HepG2 (cell line): ENCODE measurements at regions not wholly inside any gene's neighbourhood (a gene's known extent, or its start where the extent isn't known, plus 50 kb on each side); places are given as distances from the start of the nearest gene placed in this dataset.
A peak's percentile ranks its signal among the peaks of the same experiment; 100 is the strongest.

Experiments
- ATF2 ChIP-seq: sonication (generic); formaldehyde crosslinking; IDR thresholded peaks from 2 replicates; pipeline ENCODE4 v1.4.0; 2020; ENCODE audit warnings: missing genetic modification reagents
- GABPB1 ChIP-seq: IDR thresholded peaks from 2 replicates; pipeline ENCODE4 v1.6.1; 2016; ENCODE audit warnings: mild to moderate bottlenecking, missing genetic modification reagents, moderate library complexity, missing compliant biosample characterization
- HDAC6 ChIP-seq: fragments of 200-600 bp; sonication (generic); IDR thresholded peaks from 2 replicates; pipeline ENCODE4 v1.7.0; 2017; ENCODE audit warnings: mild to moderate bottlenecking, antibody characterized with exemption, low read length, low read depth
- IRF2 ChIP-seq: IDR thresholded peaks from 2 replicates; pipeline ENCODE4 v1.6.1; 2018; ENCODE audit warnings: missing genetic modification reagents, missing compliant biosample characterization
- KDM1A ChIP-seq: IDR thresholded peaks from 2 replicates; pipeline ENCODE4 v1.6.1; 2016; ENCODE audit warnings: missing compliant biosample characterization
- MATR3 ChIP-seq: sonication (generic); formaldehyde crosslinking; IDR thresholded peaks from 2 replicates; pipeline ENCODE4 v1.4.0; 2020; ENCODE audit warnings: missing genetic modification reagents
- MTA1 ChIP-seq: sonication (generic); formaldehyde crosslinking; IDR thresholded peaks from 2 replicates; pipeline ENCODE4 v1.4.0; 2020; ENCODE audit warnings: missing genetic modification reagents, mild to moderate bottlenecking, borderline replicate concordance
- PHF8 ChIP-seq: sonication (generic); formaldehyde crosslinking; IDR thresholded peaks from 2 replicates; pipeline ENCODE4 v1.5.0; 2020; ENCODE audit warnings: missing genetic modification reagents
- SKI ChIP-seq: fragments of 450-650 bp; IDR thresholded peaks from one replicate; pipeline ENCODE4 v1.6.1; 2018; ENCODE audit warnings: mild to moderate bottlenecking; ENCODE audit not compliant: partially characterized antibody
- SOX5 ChIP-seq: IDR thresholded peaks from 2 replicates; pipeline ENCODE4 v1.6.1; 2016; ENCODE audit warnings: borderline replicate concordance
- TFDP2 ChIP-seq: sonication (generic); formaldehyde crosslinking; IDR thresholded peaks from 2 replicates; pipeline ENCODE4 v1.4.0; 2020; ENCODE audit warnings: missing genetic modification reagents
- THAP7 ChIP-seq: sonication (generic); formaldehyde crosslinking; IDR thresholded peaks from 2 replicates; pipeline ENCODE4 v1.8.1; 2023; ENCODE audit warnings: mild to moderate bottlenecking, missing genetic modification reagents
- YY1 ChIP-seq: IDR thresholded peaks from 2 replicates; pipeline ENCODE4 v1.6.1; 2011; ENCODE audit warnings: low read length, low read depth, moderate library complexity, mild to moderate bottlenecking; ENCODE audit not compliant: insufficient read depth, insufficient replicate concordance
- ZBTB20 ChIP-seq: sonication (generic); formaldehyde crosslinking; IDR thresholded peaks from 2 replicates; pipeline ENCODE4 v1.8.1; 2023; ENCODE audit warnings: missing genetic modification reagents, low read depth, mild to moderate bottlenecking, borderline replicate concordance
- ZBTB42 ChIP-seq: sonication (generic); formaldehyde crosslinking; IDR thresholded peaks from 2 replicates; pipeline ENCODE4 v1.5.0; 2020; ENCODE audit warnings: mild to moderate bottlenecking, missing genetic modification reagents
- ZMYM4 ChIP-seq: sonication (generic); formaldehyde crosslinking; IDR thresholded peaks from 2 replicates; pipeline ENCODE4 v1.8.1; 2023; ENCODE audit warnings: mild to moderate bottlenecking, missing genetic modification reagents
- ZNF343 ChIP-seq: sonication (generic); formaldehyde crosslinking; IDR thresholded peaks from 2 replicates; pipeline ENCODE4 v1.4.0; 2020; ENCODE audit warnings: mild to moderate bottlenecking, missing genetic modification reagents
- ZNF552 ChIP-seq: sonication (generic); formaldehyde crosslinking; IDR thresholded peaks from 2 replicates; pipeline ENCODE4 v1.9.0; 2022; ENCODE audit warnings: missing genetic modification reagents, mild to moderate bottlenecking, borderline replicate concordance
- ZNF672 ChIP-seq: sonication (generic); formaldehyde crosslinking; IDR thresholded peaks from 2 replicates; pipeline ENCODE4 v1.8.1; 2022; ENCODE audit warnings: missing genetic modification reagents
- ZNF720 ChIP-seq: sonication (generic); formaldehyde crosslinking; IDR thresholded peaks from 2 replicates; pipeline ENCODE4 v1.4.0; 2020; ENCODE audit warnings: missing genetic modification reagents
- ZNF780A ChIP-seq: sonication (generic); formaldehyde crosslinking; IDR thresholded peaks from 2 replicates; pipeline ENCODE4 v1.8.0; 2022; ENCODE audit warnings: mild to moderate bottlenecking, missing genetic modification reagents, moderate library complexity
- ZZZ3 ChIP-seq: sonication (generic); formaldehyde crosslinking; IDR thresholded peaks from 2 replicates; pipeline ENCODE4 v1.4.0; 2020; ENCODE audit warnings: missing genetic modification reagents, mild to moderate bottlenecking, borderline replicate concordance
- TF ChIP-seq, protein P1 (sequence below): sonication (generic); formaldehyde crosslinking; IDR thresholded peaks from 2 replicates; pipeline ENCODE4 v1.4.0; 2020; ENCODE audit warnings: low read depth, mild to moderate bottlenecking, missing genetic modification reagents
- TF ChIP-seq, protein P2 (sequence below), 2 experiments: sonication (generic) in 1 of 2; formaldehyde crosslinking in 1 of 2; IDR thresholded peaks; 2 replicates each; pipeline versions ENCODE4 v1.4.0 to v1.6.1; 2018 to 2020; ENCODE audit warnings: missing genetic modification reagents in 2 of 2, borderline replicate concordance in 1 of 2, low read depth in 1 of 2, mild to moderate bottlenecking in 1 of 2, missing biosample characterization in 1 of 2

DNA sequence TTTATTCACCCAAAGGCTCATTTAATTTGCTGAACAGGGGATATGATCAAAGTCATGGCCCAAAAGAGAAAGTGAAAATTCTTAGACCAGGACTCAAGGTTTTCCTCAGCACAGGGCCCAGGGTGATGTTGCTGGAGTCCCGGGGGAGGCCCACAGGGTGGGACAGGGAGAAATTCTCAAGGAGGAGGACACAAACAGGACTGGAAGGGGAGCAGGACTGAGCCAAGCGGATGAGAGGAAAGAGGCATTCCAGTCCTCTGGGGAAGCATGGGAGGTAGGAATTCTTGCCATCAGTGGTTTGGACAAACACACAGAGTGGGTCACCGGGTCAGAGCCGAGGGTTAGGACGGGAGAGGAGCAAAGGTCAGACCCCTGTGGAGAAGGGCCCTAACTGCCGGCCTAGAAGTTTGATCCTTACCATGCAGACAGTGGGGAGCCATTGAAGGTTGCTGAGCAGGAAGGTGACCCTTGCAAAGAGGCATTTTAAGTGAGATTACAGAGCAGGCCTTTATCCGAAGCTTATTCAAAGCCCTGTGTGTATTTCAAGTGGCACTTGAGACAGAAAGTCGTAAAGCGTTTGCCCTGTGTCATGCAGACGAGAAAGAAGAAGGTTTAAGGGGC, 68.4 kb upstream of the PTGR2 start (continued):
- no peak for TF ChIP-seq THAP7 (CRISPR knock-in tag)
- no peak for TF ChIP-seq ZNF720 (CRISPR knock-in tag)
- TF ChIP-seq GABPB1, result peak; percentile 30; the same call in 1 of the 2 replicates
- TF ChIP-seq ZZZ3, result peak; percentile 43; the same call in 1 of the 2 replicates
- peak; percentile 83; the same call in 1 of the 2 replicates for TF ChIP-seq KDM1A (CRISPR knock-in tag)
- peak; percentile 80 for TF ChIP-seq SKI
- TF ChIP-seq ZNF672 (CRISPR knock-in tag), result no peak
- peak; percentile 83 for TF ChIP-seq ZMYM4 (CRISPR knock-in tag)
- TF ChIP-seq ZNF552, result no peak
- no peak for TF ChIP-seq ZNF780A (CRISPR knock-in tag)
- TF ChIP-seq, protein P1, sequence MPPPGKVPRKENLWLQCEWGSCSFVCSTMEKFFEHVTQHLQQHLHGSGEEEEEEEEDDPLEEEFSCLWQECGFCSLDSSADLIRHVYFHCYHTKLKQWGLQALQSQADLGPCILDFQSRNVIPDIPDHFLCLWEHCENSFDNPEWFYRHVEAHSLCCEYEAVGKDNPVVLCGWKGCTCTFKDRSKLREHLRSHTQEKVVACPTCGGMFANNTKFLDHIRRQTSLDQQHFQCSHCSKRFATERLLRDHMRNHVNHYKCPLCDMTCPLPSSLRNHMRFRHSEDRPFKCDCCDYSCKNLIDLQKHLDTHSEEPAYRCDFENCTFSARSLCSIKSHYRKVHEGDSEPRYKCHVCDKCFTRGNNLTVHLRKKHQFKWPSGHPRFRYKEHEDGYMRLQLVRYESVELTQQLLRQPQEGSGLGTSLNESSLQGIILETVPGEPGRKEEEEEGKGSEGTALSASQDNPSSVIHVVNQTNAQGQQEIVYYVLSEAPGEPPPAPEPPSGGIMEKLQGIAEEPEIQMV (CRISPR knock-in tag), result 0 out of 2 replicates have a peak, but pooled peaks have one; percentile 38
- 0 out of 2 replicates have a peak, but pooled peaks have one; percentile 26 for TF ChIP-seq PHF8
- peak; percentile 61 for TF ChIP-seq IRF2 (CRISPR knock-in tag)
- TF ChIP-seq TFDP2 (CRISPR knock-in tag), result peak; percentile 27; the same call in 1 of the 2 replicates
- TF ChIP-seq ZBTB20 (CRISPR knock-in tag), result 0 out of 2 replicates have a peak, but pooled peaks have one; percentile 61
- TF ChIP-seq MTA1 (CRISPR knock-in tag), result peak; percentile 87; the same call in 1 of the 2 replicates
- TF ChIP-seq, protein P2, sequence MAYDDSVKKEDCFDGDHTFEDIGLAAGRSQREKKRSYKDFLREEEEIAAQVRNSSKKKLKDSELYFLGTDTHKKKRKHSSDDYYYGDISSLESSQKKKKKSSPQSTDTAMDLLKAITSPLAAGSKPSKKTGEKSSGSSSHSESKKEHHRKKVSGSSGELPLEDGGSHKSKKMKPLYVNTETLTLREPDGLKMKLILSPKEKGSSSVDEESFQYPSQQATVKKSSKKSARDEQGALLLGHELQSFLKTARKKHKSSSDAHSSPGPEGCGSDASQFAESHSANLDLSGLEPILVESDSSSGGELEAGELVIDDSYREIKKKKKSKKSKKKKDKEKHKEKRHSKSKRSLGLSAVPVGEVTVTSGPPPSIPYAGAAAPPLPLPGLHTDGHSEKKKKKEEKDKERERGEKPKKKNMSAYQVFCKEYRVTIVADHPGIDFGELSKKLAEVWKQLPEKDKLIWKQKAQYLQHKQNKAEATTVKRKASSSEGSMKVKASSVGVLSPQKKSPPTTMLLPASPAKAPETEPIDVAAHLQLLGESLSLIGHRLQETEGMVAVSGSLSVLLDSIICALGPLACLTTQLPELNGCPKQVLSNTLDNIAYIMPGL (CRISPR knock-in tag; IDR thresholded peaks at IDR 0.05; ENCODE audit: borderline replicate concordance in 1 of 2, low read depth in 1 of 2), result peak; percentile 52 to 61; a peak in 2 of 4 replicates
- TF ChIP-seq ZNF343 (CRISPR knock-in tag), result peak; percentile 84; the same call in 1 of the 2 replicates
- no peak for TF ChIP-seq HDAC6
- peak; percentile 65; the same call in 1 of the 2 replicates for TF ChIP-seq ATF2 (CRISPR knock-in tag)
- no peak for TF ChIP-seq MATR3
- TF ChIP-seq ZBTB42 (CRISPR knock-in tag), result no peak
- TF ChIP-seq SOX5 (CRISPR knock-in tag), result peak; percentile 68
- peak; percentile 49 for TF ChIP-seq YY1
